Dedifferentiated amniotic fluid mesenchymal stem cell (primary cell): ENCODE measurements at regions not wholly inside any gene's neighbourhood (a gene's known extent, or its start where the extent isn't known, plus 50 kb on each side); places are given as distances from the start of the nearest gene placed in this dataset.
A peak's percentile ranks its signal among the peaks of the same experiment; 100 is the strongest.

Experiments used
- DNase-seq: peaks from one replicate; pipeline ENCODE4 v3.0.0-alpha.2; 2016; ENCODE audit errors: extremely low spot score

GRCh38 chr1:170864876-170865538 is 70.3 kb upstream of the MROH9 start:
- no peak for DNase-seq

DNA sequence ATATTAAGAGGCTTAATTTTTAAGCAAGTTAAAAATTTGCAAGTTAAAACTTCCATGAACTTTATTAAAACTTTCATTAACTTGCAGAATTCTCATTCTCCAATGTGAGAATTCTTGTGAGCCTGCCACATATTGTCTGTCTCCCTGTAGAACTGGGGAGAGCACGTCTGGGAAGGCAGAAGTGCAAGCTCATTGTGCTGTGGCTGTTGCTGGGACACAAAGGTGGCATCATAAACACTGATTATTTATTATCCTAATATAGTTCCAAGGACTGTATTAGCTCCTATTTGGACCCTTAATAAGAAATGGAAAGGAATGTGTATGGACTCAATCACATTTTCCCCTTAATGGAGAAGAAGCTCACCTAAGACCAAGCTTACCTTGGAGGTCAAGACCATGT is 68.7 kb upstream of the MROH9 start:
- no peak for DNase-seq

DNA sequence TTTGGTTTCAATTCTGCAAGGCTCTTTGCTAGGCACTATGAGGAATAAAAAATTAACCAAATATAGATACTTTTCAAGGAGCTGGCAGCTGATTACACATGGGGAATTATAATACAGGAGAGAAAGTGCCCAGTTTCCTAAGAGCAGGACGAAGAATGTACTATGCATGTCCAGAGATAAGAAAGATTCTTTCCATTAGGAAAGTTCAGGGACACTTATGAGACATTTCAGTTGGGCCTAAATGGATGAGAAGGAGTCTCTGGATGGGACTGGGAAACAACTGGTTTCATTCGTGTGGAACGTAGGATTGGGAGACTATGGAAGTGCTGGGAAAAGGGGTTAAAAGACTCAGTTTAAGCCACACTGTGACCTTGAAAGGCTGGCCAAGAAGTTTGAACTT is 63.5 kb upstream of the MROH9 start:
- no peak for DNase-seq

DNA sequence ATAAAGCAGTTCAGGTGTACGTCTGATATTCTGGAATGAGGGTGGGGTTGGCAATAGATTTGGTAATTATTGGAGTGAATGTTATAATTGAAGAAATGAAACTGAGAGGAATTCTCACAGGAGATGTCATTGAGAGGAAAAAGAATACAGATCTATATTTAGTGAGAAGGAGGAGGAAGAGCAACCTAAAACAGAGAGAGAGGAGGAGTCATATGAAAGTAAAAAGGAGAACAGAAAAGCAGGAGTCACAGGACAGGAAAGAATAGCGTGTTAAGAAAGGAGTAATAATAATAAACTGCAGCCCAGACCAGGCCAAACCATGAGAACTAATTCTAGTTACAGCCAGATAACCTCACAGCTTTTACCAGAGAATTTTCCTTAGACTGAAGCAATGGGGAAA is 62.7 kb upstream of the MROH9 start:
- no peak for DNase-seq

GRCh38 chr1:170874671-170875070 is 60.7 kb upstream of the MROH9 start:
- no peak for DNase-seq

DNA sequence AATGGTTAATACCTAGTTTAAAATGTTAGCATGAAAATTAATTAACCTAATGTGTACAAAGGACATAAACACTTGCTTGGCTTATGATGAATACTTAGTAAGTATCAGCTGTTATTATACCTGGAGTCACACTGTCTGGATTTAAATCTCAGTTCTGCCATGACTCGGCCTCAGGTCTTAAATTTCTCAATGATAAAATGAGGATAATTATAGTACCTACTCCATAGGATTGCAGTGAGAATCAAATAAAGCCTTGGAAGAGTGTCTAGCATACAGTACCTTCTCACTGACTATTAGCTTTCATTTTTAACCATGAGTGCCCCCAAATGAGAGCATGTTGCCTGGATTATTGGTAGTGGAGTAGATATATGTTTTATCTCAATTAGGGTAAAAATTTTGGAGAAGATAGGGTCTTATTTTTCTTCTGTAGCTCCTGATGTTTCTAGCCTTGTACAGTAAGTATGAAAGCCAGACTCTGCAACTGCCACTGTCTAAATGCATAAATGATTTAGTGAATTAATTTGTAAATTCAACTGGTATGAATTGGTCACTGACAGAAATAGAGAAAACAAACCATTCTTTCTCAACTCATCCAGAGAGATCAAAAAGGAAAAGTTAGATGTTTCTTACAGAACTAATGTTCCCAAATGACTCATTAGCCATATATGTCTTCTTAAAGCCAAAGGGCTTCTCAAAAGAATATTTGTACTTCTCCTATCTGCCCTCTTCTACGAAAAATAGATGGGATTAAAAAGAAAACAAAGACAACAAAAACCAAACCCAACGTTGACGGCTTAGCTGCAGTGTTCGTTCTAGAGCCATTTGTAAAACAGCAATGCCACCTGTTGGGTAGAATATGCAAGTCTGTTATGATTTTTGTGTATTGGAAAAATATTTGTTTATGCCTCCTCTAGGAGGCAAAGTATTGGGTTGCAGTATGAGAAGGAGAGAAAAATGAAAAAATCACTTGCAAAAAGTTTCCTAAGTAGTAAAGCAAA is 53.8 kb upstream of the MROH9 start:
- peak; percentile 85 for DNase-seq
